GM21367 (cell line): ENCODE measurements at regions not wholly inside any gene's neighbourhood (a gene's known extent, or its start where the extent isn't known, plus 50 kb on each side); places are given as distances from the start of the nearest gene placed in this dataset.

Experiments used
- ATAC-seq: cut with Tn5 transposase; IDR thresholded peaks from one replicate; pipeline ENCODE4 v1.9.1; 2021; ENCODE audit not compliant: unreplicated experiment

DNA sequence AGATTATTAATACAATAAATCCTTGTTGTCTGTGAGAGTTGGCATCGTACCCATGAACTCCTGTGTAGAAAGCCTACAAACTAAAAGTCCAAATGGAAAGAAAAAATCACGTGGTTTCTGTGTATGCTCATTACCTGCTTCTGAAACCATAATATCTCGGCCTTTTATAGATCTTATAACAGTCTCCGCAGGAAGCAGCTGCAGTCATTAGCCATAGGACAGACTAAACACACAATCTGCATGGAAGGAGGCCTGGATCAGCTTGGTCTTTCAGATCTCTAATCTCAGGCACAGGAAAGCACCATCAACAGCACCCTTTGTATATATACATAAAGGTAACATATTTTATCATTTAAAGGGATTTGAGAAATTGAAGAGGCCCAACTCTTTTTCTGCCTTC, 508.9 kb upstream of the TCF4 start:
- no peak for ATAC-seq

DNA sequence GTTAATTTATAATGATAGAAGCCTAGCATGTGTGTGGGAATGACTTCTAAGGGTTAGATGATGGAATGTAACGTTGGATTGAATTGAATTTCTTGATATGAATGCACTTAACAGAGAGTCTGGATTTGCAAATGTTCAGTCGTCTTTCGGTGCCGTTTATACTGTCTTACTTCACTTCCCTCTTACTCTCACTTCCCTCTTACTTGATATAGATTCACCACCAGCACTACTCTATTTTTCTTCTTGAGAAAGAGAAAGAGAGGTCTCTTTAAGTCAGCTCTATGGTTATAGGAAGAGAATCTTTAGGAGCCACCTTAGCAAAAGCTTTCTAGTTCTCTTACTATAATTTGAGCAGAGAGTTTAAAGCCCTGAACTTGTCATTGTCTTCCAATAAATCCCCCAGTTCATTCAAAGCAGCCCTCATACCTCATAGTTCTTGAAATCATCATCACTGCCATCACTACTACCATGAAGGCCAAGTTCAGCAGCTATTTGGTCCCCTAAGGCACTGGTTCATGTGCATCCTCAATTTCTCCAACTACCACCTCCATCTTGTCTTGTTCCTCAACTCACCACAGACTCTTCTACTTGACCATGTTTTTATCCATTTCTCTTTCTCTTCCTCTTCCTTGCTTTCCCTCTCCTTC, 501.7 kb upstream of the TCF4 start:
- ATAC-seq: peak; percentile 78

DNA sequence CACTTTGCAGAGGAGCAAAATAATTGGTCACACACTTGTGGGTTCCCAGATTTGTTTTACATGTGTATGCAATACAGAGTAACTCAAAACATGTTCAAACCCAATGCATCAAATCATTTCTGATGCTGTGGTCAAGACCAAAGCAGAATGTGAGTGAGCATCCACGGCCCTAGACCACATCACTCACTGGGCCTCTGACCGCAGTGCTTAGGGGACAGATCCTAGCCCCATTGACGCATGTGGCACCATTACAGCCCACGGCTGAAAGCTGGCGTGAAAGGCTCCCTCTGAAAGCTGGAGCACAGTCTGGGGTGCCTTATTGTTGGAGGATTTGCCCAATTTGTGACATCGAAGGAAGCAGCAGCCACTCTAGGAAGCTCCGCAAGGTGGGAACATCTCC, 498.8 kb upstream of the TCF4 start:
- no peak for ATAC-seq

DNA sequence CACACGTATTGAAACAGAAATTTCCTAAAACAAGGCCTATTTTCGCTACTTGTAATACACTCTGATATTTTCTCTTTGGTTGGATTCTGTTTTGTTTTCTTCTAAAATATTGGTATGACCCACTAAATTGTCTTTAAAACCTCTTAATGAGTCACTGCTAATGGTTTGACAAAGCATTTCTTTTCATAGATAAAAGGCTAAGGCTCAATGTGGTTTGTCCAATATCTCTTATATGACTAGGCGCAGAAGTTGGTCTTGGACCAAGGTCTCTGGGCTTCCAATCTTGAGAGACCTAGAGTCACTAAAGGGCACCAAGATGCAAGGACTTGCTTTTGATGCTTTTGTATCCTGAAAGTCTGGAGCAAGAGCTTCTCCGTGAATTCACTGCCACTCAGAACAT, 498.2 kb upstream of the TCF4 start:
- ATAC-seq: no peak

DNA sequence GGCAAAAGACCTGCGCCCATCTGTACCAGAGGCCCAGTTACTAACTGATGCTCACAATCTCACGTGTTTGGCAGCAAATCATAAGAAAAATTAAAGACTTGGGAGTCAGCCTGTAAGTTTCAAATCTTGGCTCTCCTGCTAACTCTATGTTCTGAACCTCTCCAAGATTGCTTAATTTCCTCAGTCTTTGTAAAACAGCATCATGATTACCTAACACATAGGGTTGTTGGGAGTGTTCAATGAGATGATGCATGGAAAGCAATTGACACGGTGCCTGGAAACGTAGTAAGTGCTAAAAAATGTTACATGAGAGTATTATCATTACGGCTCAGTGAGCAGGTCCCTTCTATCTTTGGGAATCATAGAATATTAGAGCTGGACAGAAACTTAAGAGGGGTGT, 497.6 kb upstream of the TCF4 start:
- ATAC-seq: no peak

DNA sequence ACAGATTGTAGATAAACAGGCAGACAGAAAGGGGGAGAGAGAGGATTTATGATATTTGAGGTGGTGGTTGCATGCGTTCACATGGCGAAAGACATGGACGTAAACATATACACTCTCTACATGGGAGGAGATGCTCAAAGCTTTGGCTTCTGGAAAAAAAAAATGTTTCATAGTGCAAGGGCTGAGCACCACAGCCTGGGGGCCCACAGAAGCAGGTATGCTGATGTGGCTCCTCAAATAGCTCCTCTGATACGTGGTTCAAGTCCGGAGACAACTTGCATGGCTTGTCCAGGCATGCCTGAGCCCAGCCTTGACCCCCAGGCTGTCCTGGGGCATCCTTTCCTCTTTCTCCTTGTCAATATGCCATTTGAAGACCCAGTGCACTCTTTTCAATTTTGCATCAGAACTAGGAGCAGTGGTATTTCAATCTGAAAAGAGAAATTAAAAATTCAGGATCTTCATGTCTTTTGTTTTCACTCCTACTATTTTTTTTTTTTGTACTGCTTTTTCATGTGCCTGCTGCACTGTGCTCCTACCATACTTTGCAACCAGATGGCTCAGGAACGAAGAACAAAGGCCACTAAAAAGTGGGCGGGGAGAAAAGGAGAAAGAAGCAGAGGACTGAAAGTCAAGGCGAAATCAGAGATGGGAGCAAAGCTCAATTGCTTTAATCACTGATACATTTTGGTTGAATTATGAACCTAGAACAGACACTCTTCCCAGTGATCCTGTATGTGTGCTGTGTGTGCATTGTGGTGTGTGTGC, 495.7 kb upstream of the TCF4 start:
- no peak for ATAC-seq

DNA sequence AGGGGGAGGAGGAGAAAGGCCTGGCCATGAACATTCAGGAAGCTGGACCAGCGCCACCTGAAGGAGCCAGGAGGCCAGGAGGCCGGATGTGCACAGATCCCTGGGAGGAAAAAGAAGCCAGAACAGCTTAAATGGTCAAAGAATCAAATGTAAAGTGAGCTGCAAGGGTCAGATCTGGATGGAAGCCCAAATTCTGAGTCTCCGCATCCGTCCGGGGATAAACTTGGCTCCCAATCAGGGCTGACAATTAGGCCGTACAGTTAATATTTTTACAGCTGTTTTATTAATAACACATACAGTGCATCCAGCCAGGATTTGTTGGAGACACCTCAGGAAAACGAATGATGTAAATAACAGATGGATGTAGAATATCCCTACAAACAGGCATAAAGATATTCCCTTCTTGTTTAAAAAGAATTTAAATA, 495.1 kb upstream of the TCF4 start:
- no peak for ATAC-seq

DNA sequence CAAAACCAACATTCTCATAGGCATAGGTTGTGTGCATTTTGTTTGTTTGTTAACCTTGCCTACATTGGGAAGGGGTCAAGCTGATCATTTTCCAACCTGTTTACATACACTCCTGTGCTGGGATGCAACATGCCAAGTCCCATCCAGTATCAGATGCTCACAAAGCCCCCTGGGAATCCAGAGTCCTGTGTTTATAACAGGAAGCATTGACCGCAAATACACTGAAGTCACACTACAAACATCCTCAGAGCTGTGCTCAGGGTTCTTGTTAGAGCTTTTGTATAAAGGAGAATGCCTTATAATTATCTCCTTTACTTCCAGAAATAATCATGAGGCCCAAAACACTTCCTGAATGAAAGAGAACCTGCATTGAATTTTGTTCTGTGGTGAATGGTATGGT, 488.7 kb upstream of the TCF4 start:
- no peak for ATAC-seq

DNA sequence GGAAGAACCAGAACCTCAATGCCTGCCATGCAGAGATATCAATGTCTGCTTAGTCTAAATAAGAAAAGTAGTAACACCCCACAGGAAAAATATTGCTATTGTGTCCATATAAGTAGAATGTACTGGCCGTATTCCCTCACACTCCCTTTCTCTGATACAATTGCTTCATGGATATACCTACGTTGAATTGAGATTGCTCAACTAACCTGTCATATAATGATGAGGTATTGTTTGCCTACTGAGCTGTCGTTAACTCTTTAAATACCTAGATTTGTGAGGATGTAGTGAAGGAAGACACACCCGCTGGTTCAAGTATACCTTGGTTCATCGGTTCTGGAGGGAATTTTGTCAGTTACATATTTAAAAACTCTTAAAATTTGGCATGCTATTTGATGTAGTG, 480.7 kb upstream of the TCF4 start:
- ATAC-seq: no peak

DNA sequence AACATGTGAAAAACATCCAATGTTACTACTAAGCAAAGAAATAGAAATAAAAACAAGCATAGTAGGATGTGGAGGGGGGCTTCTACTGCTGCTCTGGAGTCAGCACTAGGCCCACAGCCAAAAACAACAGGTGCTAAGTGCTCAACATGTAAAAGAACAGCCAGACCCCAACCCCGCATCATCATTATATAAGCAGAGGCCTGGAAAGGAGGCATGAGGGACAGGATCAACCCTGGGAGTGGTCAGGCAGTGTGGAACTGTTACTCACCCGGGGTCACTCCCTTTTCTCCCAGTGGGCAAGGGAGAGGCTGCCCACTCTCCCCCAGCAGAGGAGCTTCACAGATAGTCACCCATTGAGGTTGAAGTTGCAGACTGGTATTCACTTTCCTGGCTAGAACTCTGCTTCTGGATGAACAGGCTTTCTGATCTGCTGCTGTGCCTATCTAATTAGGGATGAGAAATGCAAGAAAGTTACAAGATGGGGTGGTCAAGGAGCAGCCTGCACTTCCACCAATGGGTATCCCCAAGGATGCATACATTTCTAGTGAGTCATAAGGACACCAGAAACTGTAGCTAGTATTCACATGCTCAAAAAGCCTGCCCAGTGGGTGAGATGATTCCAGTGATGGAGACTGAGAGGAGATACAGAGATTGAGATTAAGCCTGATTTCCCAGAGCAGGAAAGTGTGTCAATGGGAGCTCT, 480.1 kb upstream of the TCF4 start:
- ATAC-seq: no peak

DNA sequence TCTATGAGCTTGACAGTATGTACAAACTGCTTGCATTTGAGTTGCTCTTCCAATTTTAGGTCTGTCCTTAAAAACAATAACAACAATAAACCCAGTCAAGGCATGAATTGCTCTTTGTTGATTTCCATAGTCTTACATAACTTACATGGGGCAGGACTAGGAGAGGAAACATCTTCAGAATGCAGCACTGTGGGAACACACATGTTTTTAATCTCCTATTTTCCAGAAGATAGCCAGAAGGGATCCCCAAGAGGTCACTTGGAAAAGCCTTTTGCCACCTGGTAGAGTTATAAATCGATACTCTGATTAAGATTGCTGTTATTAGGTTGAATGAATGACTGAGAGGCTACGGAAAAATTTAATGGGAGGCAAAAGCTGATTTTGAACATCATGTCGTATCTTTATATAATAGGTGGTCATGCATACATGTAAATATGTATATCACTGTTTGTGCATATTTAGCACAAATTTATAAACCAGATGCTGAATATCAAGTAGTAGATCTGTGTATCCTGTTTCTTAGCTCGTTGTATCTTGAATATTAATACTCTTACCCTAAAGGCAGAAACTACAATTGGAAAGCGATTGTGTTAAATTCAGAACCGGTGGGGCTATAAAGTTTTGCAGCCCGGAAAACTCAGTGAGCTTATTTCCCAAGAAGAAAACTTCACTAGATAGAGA, 479.4 kb upstream of the TCF4 start:
- ATAC-seq: no peak

DNA sequence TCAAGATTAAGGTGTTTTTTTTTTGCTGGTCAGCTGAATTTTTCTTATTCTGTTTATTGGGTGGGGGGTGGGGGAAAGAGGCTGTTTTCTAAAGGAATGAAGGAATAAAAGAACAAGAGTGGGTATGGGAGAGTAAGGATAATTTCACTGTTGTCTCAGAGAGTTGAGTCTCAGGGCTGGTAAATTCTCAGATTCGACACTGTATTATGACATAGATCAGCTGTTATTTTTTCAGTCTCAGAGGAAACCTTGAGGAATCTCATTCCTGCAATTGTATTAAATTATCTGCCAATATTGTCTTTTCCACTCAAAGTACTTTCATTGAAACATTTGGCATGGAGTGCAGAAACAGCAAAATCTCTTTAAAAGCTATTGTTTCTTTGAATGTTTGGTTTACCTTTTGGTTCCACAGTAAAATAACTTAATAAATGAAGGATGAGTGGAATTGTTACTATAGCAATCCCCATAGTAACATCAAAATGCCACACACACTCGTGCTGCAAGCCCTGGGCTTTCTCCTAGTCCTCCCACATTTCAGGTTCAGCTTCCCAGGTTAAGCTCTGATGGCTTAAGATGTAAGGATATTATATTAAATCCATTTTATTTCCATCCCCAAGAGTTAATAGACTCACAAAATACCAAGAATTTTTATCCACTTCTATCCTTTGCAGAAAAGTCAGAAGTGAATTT, 478.7 kb upstream of the TCF4 start:
- ATAC-seq: no peak

DNA sequence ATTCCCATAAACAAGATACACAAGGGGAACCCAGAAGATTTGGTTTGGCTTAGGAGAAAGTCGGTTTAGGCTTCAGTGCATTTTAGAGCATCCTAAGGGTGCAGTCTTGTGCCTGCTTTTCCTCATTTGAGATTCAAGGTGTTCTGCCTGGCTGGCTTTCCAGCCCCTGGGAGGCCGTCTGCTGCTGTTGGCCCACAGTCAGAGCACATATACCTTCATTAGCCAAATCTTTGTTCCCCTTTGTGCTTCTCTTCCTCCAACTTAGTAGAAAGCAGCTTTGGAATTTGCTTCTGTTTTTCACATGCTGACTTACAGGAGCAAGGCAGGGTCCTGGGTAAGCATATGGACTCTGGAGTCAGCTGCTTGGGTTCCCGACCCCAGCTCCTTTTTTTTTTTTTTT, 477.1 kb upstream of the TCF4 start:
- ATAC-seq: no peak

DNA sequence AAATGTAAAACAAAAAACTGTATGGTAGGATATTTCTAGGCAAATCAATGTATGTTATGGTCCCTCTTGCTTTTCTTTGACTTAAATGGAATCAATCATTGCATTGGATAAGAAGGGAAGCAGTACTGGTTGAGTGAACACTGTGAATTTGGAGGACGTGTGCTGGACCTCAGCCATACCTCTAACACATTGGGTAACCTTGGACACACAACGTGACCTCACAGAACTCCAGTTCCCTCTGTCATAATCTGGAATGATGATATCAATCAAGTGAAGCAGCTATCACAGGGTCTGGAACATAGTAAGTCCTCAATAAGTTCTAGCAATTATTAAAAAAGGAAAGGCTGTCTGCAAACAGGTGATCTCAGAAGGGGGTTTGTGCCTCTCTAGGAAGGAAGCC, 474.9 kb upstream of the TCF4 start:
- no peak for ATAC-seq

DNA sequence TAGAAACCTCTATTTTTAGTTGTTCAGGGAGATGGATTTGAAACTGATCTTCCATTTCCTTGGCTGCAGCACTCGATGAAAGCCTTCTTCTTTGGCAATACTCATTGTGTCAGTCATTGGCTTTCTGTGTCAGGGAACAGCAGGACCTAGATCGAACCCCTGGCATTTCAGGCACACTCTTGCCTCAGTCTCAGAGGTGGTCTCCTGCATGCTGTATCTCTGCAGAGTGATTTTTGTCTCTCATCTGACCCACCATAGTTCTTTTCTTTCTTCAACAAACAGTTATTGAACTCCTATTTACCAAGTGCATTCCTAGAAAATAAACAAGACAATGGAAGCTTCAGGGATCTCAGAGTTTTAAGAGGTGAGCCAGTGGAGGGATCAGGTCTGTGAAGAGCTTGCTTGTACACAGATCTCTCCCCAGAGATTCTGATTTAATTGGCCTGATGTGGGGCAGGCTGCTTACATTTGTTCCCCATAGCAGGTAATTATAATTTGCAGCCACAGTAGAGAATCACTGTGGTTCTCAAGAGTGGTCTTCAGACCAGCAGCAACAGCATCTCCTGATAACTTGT, 473.1 kb upstream of the TCF4 start:
- no peak for ATAC-seq

DNA sequence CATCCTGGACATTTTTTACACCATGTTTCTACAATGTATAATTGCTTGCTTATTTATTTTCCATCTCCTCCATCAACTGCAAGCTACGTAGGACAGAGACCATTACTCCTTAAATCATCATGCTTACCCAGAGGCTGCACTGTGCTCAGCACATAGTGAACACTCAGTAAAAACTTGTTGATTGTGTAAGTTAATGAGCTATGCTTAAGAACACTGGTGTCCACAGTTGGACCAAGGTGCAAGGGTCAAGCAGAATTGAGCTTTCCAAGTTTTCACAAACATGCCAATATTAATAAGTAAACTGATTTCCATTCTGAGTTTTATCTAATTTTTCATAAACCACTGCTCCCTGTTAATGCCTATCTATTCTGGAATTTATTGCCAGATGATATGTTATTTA, 464.2 kb upstream of the TCF4 start:
- ATAC-seq: no peak

DNA sequence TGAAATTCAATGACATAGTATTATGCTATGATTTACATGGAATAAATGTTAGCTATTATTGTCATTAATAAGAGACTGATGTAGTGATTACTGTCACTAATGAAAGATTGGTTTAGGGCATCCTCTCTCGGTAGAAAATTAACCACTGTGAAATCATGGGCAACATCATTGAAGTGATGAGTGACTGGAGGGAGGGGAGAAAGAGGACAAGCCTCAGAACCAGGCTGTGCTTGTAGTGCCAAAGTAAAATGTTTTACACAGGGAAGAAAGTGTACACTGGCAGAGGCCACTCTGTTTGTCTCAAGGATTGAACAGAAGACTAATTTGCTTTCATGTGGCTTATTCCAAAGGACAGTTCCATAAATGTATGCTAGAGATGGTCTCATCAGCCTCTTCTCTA, 456.2 kb upstream of the TCF4 start:
- ATAC-seq: no peak

DNA sequence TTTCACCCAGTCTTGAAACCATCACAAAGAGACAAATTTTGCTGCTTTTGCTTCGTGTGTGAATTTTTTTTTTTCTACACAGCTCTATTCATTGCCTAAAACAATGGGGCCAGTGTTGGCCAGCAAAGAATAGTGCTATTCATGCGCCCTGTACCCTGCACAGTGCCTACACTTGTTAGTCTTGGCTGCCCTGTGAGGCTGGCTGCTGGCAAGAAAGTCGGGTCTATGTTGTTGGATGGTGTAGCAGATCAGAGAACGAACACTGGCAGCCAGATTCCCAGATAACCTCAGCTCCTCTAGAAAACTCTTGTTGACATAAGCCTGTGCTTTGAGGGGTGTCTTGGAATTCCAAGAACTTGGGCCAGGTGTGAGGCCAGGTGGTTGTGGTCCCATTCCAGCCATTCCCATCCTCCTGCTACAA, 455.7 kb upstream of the TCF4 start:
- no peak for ATAC-seq

DNA sequence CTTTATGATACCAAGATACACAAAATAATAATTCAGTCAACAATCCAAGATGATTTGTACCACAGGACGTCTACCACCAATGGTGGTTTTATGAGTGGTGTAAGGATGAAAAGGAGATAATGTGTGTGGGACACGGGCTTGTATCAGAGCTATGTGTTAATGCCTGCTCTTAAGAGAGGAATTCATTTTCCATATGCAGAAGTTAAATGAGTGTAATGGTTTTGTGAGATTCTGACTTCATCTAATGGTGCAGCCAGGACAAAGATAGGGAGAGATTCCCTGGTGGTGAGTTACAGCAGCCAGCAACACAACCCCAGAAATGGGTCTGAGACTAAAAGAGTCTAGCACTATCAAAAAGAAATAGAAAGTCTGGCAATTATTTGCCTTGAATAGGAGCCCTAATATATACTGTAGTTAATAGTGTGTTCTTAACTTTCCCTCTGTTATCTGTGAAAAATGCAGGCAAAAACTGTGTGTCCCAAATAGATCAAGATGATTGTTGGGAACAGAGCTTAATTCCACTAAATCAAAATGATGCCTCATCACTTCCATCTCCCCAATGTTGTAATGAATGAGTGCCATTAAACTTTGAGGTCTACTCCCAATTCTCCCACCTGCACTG, 455.0 kb upstream of the TCF4 start:
- no peak for ATAC-seq
